Prostate gland (tissue), 2 donors: ENCODE measurements at regions not wholly inside any gene's neighbourhood (a gene's known extent, or its start where the extent isn't known, plus 50 kb on each side); places are given as distances from the start of the nearest gene placed in this dataset.

Experiments used
- DNase-seq: peaks from one replicate; pipeline ENCODE4 v3.0.0-alpha.2; 2019; ENCODE audit warnings: low spot score
- H3K27ac ChIP-seq, 2 donors: fragments of 200-600 bp; sonication (generic); 2 replicates each; pipeline ENCODE4 v1.5.1; 2017 to 2019
- H3K27me3 ChIP-seq: fragments of 200-600 bp; sonication (generic); replicated peaks from 2 replicates; pipeline ENCODE4 v1.5.1; 2019; ENCODE audit not compliant: insufficient read depth
- H3K36me3 ChIP-seq, 2 donors: fragments of 200-600 bp; sonication (generic); 1 replicate in 1 of 2; 2 replicates in 1 of 2; pipeline versions ENCODE4 v1.5.1 to v1.8.1; 2017 to 2019
- H3K4me1 ChIP-seq: fragments of 200-600 bp; sonication (generic); replicated peaks from 2 replicates; pipeline ENCODE4 v1.5.1; 2019
- H3K4me3 ChIP-seq, 2 donors: fragments of 200-600 bp; sonication (generic); 2 replicates each; pipeline ENCODE4 v1.5.1; 2017 to 2019
- H3K9me3 ChIP-seq: fragments of 200-600 bp; sonication (generic); 2 replicates; pipeline ENCODE4 v1.5.1; 2017
- POLR2A ChIP-seq: fragments of 450-650 bp; IDR thresholded peaks from one replicate; pipeline ENCODE4 v1.6.1; 2016; ENCODE audit warnings: antibody characterized with exemption, mild to moderate bottlenecking
- POLR2AphosphoS5 ChIP-seq: sonication (generic); formaldehyde crosslinking; IDR thresholded peaks from one replicate; pipeline ENCODE4 v1.6.1; 2017; ENCODE audit warnings: antibody characterized with exemption
- WGBS: methylation state at CpG from one replicate; pipeline ENCODE4 v1.1.5; 2018; 5-methylcytosine and 5-hydroxymethylcytosine counted together
- intact Hi-C: fragments of 100-400 bp; cut with DNase I; formaldehyde crosslinking; loops from one replicate; pipeline ENCODE4 v1.14.2; 2022
- TF ChIP-seq, protein P1 (sequence below), 4 experiments: fragments of 200-600 bp in 2 of 4; fragments of 450-650 bp in 2 of 4; sonication (generic) in 2 of 4; IDR thresholded peaks; 1 replicate in 3 of 4; 2 replicates in 1 of 4; pipeline ENCODE4 v1.5.1; 2016 to 2019; ENCODE audit warnings: antibody characterized with exemption in 4 of 4, mild to moderate bottlenecking in 2 of 4, moderate library complexity in 2 of 4

DNA sequence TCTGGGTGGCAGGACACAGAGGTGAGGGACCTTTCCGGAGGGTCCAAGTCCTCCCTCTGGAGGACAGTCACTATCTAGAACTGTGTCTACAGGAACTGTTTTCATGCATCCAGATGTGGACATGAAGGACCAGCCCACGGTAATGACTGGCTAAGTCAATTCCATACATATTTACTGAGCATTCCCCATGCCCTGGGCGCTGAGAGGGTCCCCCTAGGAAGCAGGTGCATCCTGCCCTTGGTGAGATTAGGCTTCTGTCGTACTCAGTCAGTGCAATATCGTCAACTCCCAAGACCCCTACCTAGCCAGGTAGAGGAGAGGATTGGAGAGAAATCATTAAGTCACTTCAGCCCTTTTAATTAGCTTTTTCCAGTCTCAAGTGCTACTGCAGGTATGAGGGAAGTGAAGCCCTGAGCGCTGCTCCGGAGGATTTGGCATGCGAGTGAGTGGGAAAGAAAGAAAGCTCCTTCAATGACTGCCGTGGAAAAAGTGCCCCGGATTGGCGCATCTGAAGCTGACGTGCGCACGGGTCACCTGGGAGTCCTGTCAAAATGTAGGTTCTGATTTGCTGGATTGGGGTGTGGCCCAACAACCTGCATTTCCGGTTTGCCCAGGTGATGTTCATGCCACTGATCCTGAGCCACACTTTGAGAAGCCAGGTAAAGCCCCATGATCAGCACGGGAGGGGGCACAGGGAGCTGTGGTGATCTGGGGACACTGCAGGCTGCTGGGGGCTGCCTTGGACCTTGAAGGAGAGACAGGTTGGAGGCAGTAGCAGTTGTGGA, 367.4 kb upstream of the TNRC6C start:
- Histone ChIP-seq H3K36me3 (no peaks in the 10 kb centered on the region), H3K27ac (no peak overlapping the region), H3K4me3 (no peak overlapping the region), H3K4me1 (no peaks in the 10 kb centered on the region), H3K9me3 (no peaks in the 10 kb centered on the region), H3K27me3 (no peaks in the 10 kb centered on the region)
- intact Hi-C loops, result no loop called here
- TF ChIP-seq, protein P1, sequence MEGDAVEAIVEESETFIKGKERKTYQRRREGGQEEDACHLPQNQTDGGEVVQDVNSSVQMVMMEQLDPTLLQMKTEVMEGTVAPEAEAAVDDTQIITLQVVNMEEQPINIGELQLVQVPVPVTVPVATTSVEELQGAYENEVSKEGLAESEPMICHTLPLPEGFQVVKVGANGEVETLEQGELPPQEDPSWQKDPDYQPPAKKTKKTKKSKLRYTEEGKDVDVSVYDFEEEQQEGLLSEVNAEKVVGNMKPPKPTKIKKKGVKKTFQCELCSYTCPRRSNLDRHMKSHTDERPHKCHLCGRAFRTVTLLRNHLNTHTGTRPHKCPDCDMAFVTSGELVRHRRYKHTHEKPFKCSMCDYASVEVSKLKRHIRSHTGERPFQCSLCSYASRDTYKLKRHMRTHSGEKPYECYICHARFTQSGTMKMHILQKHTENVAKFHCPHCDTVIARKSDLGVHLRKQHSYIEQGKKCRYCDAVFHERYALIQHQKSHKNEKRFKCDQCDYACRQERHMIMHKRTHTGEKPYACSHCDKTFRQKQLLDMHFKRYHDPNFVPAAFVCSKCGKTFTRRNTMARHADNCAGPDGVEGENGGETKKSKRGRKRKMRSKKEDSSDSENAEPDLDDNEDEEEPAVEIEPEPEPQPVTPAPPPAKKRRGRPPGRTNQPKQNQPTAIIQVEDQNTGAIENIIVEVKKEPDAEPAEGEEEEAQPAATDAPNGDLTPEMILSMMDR (IDR thresholded peaks at IDR 0.05), result no peak
- TF ChIP-seq POLR2AphosphoS5, result no peak
- TF ChIP-seq POLR2A, result no peak
- no peak for DNase-seq
- WGBS, result 56% methylated on average over 16 of the region's 16 CpGs

DNA sequence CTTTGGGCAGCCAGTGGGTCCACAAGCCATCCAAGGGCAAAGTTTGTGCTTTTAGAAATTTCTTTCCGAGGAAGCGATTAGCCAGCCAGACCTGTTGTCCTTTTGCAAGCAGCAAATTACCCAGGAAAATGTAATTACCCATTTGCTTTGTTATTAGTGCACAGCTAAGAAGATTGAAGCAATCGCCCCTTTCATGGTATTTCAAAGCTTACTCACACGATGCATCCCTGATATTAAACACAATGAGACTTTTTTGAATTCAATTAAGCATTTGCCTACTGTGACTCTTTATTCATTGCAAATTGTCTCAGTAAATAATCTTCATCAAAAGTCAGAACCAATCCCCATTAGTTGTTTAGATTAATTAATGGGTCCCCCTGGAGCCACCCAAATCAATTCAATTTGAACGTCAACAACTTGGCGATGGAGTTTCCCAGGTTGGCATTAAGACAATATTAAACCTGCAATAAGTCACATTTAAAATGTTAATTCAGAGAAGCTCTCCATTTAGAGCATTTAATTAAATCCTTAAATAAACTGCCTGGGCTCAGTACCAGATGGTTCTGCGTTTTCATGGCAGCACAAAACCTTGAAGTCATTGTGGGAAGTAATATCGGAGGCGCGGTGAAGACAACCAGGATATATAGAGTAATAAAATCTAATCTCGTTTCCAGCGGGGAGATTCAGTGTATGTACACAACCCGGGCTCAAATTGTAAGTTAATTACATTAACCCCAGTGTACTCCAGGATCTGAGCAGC, 366.2 kb upstream of the TNRC6C start:
- DNase-seq, result no peak
- intact Hi-C loops, result no loop called here
- H3K9me3 ChIP-seq, result no peaks in the 10 kb centered on the region
- H3K36me3 ChIP-seq, result no peaks in the 10 kb centered on the region
- H3K4me1 ChIP-seq, result no peaks in the 10 kb centered on the region
- no peak overlapping the region for H3K27ac ChIP-seq
- no peak overlapping the region for H3K4me3 ChIP-seq
- WGBS, result 41% methylated on average over 13 of the region's 13 CpGs
- no peak for TF ChIP-seq POLR2A
- TF ChIP-seq POLR2AphosphoS5, result no peak
- TF ChIP-seq, protein P1 (IDR thresholded peaks at IDR 0.05), result no peak
- no peaks in the 10 kb centered on the region for H3K27me3 ChIP-seq

DNA sequence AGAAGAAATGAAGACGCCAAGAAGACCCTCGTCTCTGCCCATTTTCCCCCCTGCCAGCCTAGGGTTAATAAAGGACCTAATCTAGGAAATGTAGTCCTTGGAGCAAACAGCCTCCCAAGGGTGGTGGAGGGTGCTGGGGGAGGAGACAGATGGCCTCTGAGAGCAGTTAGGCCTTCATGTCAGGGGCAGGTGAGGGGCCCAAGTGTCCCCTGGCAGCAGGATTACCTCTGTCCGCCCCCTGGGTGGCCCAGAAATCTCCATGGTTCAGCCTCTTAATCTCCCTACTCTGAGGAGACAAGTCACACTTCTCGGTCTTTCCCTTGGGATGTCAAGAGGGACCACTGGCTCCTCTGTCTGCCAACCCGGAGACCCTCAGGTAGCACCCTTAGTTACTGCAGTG, 365.4 kb upstream of the TNRC6C start:
- H3K36me3 ChIP-seq, result no peaks in the 10 kb centered on the region
- H3K4me1 ChIP-seq, result no peaks in the 10 kb centered on the region
- TF ChIP-seq POLR2AphosphoS5, result no peak
- TF ChIP-seq, protein P1 (IDR thresholded peaks at IDR 0.05), result no peak
- no peak for TF ChIP-seq POLR2A
- no peak overlapping the region for H3K27ac ChIP-seq
- no peaks in the 10 kb centered on the region for H3K9me3 ChIP-seq
- no peaks in the 10 kb centered on the region for H3K27me3 ChIP-seq
- intact Hi-C loops, result no loop called here
- no peak overlapping the region for H3K4me3 ChIP-seq
- WGBS, result 95% methylated on average over 5 of the region's 5 CpGs
- no peak for DNase-seq

DNA sequence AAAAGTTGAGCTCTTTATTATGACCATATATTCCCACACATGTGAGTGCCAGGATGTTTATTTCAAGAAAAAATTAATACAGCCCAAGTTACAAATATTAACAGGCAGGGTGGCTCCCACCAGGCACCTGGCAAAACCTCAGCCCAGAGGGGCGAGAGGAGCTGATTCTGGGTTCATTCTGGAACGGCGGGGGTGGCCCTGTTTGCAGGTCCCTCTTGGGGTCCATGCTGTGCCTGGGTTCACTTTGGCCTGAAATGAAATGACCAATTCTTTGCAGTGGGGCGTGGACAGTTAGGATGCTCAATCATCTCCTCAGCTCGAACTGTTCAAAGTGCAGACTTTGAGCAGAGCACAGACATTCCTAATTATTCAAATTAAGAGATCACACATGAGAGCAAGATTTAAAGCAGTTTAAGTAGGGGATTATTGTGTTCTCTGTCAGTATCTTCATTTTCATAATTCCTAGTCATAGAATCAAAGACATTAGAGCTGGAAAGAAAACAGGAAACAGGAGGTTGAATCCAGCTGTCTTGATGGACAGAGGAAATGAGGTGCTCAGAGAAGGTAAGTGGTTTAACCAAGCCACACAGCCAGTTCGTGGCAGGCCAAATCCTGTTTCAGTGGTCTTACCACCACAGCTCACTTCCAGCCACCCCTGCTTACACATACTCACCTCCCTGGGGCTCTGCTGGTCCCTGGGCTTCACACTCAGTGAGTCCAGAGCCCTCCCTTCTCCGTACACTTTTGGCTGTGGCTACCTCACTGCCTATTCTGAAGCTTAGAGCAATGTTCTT, 363.9 kb upstream of the TNRC6C start:
- intact Hi-C loops, result no loop called here
- Histone ChIP-seq H3K27ac (no peak overlapping the region), H3K27me3 (no peaks in the 10 kb centered on the region), H3K4me1 (no peaks in the 10 kb centered on the region), H3K4me3 (no peak overlapping the region), H3K9me3 (no peaks in the 10 kb centered on the region), H3K36me3 (no peaks in the 10 kb centered on the region)
- no peak for TF ChIP-seq POLR2A
- TF ChIP-seq, protein P1 (IDR thresholded peaks at IDR 0.05), result no peak
- 86% methylated on average over 7 of the region's 7 CpGs for WGBS
- DNase-seq, result no peak
